Large intestine (tissue), 3 donors: ENCODE measurements at regions not wholly inside any gene's neighbourhood (a gene's known extent, or its start where the extent isn't known, plus 50 kb on each side); places are given as distances from the start of the nearest gene placed in this dataset.
A peak's percentile ranks its signal among the peaks of the same experiment; 100 is the strongest.

ENCODE experiments used
- DNase-seq, 2 donors: peaks; one replicate each; pipeline versions ENCODE4 v3.0.0 to v3.0.0-alpha.2; 2013
- H3K27ac ChIP-seq: one replicate; pipeline ENCODE4 v1.5.1; 2013; ENCODE audit warnings: low read length
- H3K27me3 ChIP-seq: 2 replicates; pipeline ENCODE4 v1.6.1; 2013; ENCODE audit warnings: low read length; ENCODE audit not compliant: control insufficient read depth, insufficient read depth
- H3K36me3 ChIP-seq: 2 replicates; pipeline ENCODE4 v1.6.1; 2013; ENCODE audit warnings: low read length; ENCODE audit not compliant: control insufficient read depth, insufficient read depth
- H3K4me1 ChIP-seq: one replicate; pipeline ENCODE4 v1.6.1; 2013; ENCODE audit warnings: low read length; ENCODE audit not compliant: control insufficient read depth, insufficient read depth
- H3K4me3 ChIP-seq: one replicate; pipeline ENCODE4 v1.5.1; 2013; ENCODE audit warnings: low read length
- H3K9me3 ChIP-seq: one replicate; pipeline ENCODE4 v1.6.1; 2013; ENCODE audit warnings: mild to moderate bottlenecking, low read depth, low read length, moderate library complexity; ENCODE audit not compliant: control insufficient read depth
- WGBS: methylation state at CpG from one replicate; pipeline ENCODE4 v1.1.5; 2013; ENCODE audit warnings: low lambda C conversion rate; ENCODE audit not compliant: insufficient coverage; 5-methylcytosine and 5-hydroxymethylcytosine counted together

- Histone ChIP-seq H3K9me3 (no peaks in the 10 kb centered on the region), H3K36me3 (no peaks in the 10 kb centered on the region), H3K4me1 (no peaks in the 10 kb centered on the region), H3K27me3 (no peaks in the 10 kb centered on the region), H3K27ac (no peak overlapping the region), H3K4me3 (no peak overlapping the region)
- WGBS: no CpG with 5 or more reads among the region's 1 CpG
- DNase-seq: no peak
These were observed 858.5 kb upstream of the B3GALT2 start for GRCh38 chr1:194044892-194045291.

- DNase-seq: no peak
- Histone ChIP-seq H3K27ac (no peak overlapping the region), H3K27me3 (no peaks in the 10 kb centered on the region), H3K4me3 (no peak overlapping the region), H3K4me1 (no peaks in the 10 kb centered on the region), H3K9me3 (no peaks in the 10 kb centered on the region), H3K36me3 (no peaks in the 10 kb centered on the region)
- WGBS: 76% methylated on average over 4 of the region's 5 CpGs
These were observed 857.8 kb upstream of the B3GALT2 start for GRCh38 chr1:194043984-194044755.

- 82% methylated on average over 2 of the region's 3 CpGs for WGBS
- H3K4me1 ChIP-seq: no peaks in the 10 kb centered on the region
- no peaks in the 10 kb centered on the region for H3K27me3 ChIP-seq
- DNase-seq: no peak
- H3K36me3 ChIP-seq: no peaks in the 10 kb centered on the region
- no peak overlapping the region for H3K27ac ChIP-seq
- no peak overlapping the region for H3K4me3 ChIP-seq
- no peaks in the 10 kb centered on the region for H3K9me3 ChIP-seq
These were observed 856.3 kb upstream of the B3GALT2 start for GRCh38 chr1:194042736-194043135.

- no peaks in the 10 kb centered on the region for H3K4me1 ChIP-seq
- no peaks in the 10 kb centered on the region for H3K9me3 ChIP-seq
- WGBS: no CpG with 5 or more reads among the region's 1 CpG
- H3K27me3 ChIP-seq: no peaks in the 10 kb centered on the region
- no peak overlapping the region for H3K4me3 ChIP-seq
- no peak for DNase-seq
- H3K36me3 ChIP-seq: no peaks in the 10 kb centered on the region
- H3K27ac ChIP-seq: no peak overlapping the region
These were observed 854.1 kb upstream of the B3GALT2 start for GRCh38 chr1:194040496-194040895.

- H3K4me3 ChIP-seq: no peak overlapping the region
- WGBS: no CpG with 5 or more reads among the region's 1 CpG
- DNase-seq: no peak
These were observed 853.2 kb upstream of the B3GALT2 start for GRCh38 chr1:194039578-194039977.

GRCh38 chr1:194033646-194034045 lies 847.2 kb upstream of the B3GALT2 start:
- Histone ChIP-seq H3K27ac (no peak overlapping the region), H3K9me3 (peaks cover 3% of the 10 kb centered on the region), H3K4me1 (no peaks in the 10 kb centered on the region), H3K27me3 (no peaks in the 10 kb centered on the region), H3K36me3 (no peaks in the 10 kb centered on the region), H3K4me3 (no peak overlapping the region)
- no peak for DNase-seq

More at GRCh38 chr1:194039578-194039977, 853.2 kb upstream of the B3GALT2 start:
- Histone ChIP-seq H3K36me3 (no peaks in the 10 kb centered on the region), H3K9me3 (no peaks in the 10 kb centered on the region), H3K4me1 (no peaks in the 10 kb centered on the region), H3K27ac (no peak overlapping the region), H3K27me3 (no peaks in the 10 kb centered on the region)

GRCh38 chr1:194028002-194028401 lies 841.6 kb upstream of the B3GALT2 start:
- no peaks in the 10 kb centered on the region for H3K27me3 ChIP-seq
- no peak for DNase-seq
- no peaks in the 10 kb centered on the region for H3K9me3 ChIP-seq
- H3K36me3 ChIP-seq: no peaks in the 10 kb centered on the region
- no peaks in the 10 kb centered on the region for H3K4me1 ChIP-seq
- no peak overlapping the region for H3K4me3 ChIP-seq
- H3K27ac ChIP-seq: no peak overlapping the region
- WGBS: no CpG with 5 or more reads among the region's 1 CpG

- no peaks in the 10 kb centered on the region for H3K9me3 ChIP-seq
- no peaks in the 10 kb centered on the region for H3K36me3 ChIP-seq
- H3K27ac ChIP-seq: no peak overlapping the region
- no peak overlapping the region for H3K4me3 ChIP-seq
- H3K4me1 ChIP-seq: no peaks in the 10 kb centered on the region
- H3K27me3 ChIP-seq: no peaks in the 10 kb centered on the region
- 89% methylated on average over 1 of the region's 3 CpGs for WGBS
- peak; percentile 1 to 6 for DNase-seq
These were observed 840.0 kb upstream of the B3GALT2 start for GRCh38 chr1:194026422-194026821.

GRCh38 chr1:194024659-194025058 lies 838.2 kb upstream of the B3GALT2 start:
- H3K27me3 ChIP-seq: no peaks in the 10 kb centered on the region
- H3K4me3 ChIP-seq: no peak overlapping the region
- no peaks in the 10 kb centered on the region for H3K4me1 ChIP-seq
- no peak overlapping the region for H3K27ac ChIP-seq
- no peak for DNase-seq
- 100% methylated on average over 1 of the region's 2 CpGs for WGBS
- H3K36me3 ChIP-seq: no peaks in the 10 kb centered on the region
- no peaks in the 10 kb centered on the region for H3K9me3 ChIP-seq

- no CpG with 5 or more reads among the region's 2 CpGs for WGBS
These were observed 827.6 kb upstream of the B3GALT2 start for GRCh38 chr1:194014014-194014413.

GRCh38 chr1:194013561-194013960 lies 827.1 kb upstream of the B3GALT2 start:
- Histone ChIP-seq H3K4me1 (no peaks in the 10 kb centered on the region), H3K27me3 (no peaks in the 10 kb centered on the region), H3K9me3 (no peaks in the 10 kb centered on the region), H3K36me3 (no peaks in the 10 kb centered on the region), H3K4me3 (no peak overlapping the region), H3K27ac (no peak overlapping the region)
- no peak for DNase-seq
- WGBS: no CpG with 5 or more reads among the region's 2 CpGs

More at GRCh38 chr1:194014014-194014413, 827.6 kb upstream of the B3GALT2 start:
- H3K4me1 ChIP-seq: no peaks in the 10 kb centered on the region
- no peaks in the 10 kb centered on the region for H3K27me3 ChIP-seq
- H3K36me3 ChIP-seq: no peaks in the 10 kb centered on the region
- H3K9me3 ChIP-seq: no peaks in the 10 kb centered on the region
- H3K4me3 ChIP-seq: no peak overlapping the region
- DNase-seq: no peak
- H3K27ac ChIP-seq: no peak overlapping the region
